Fibroblast of villous mesenchyme (primary cell): ENCODE measurements at regions not wholly inside any gene's neighbourhood (a gene's known extent, or its start where the extent isn't known, plus 50 kb on each side); places are given as distances from the start of the nearest gene placed in this dataset.

ENCODE experiments used
- DNase-seq: peaks from one replicate; pipeline ENCODE4 v3.0.0-alpha.2; 2010; ENCODE audit warnings: low read depth
- H3K4me3 ChIP-seq: 2 replicates; pipeline ENCODE4 v1.5.1; 2011; ENCODE audit warnings: low read depth, mild to moderate bottlenecking, low read length
- TF ChIP-seq, protein P1 (sequence below): IDR thresholded peaks from 2 replicates; pipeline ENCODE4 v1.5.1; 2012; ENCODE audit warnings: low read depth, mild to moderate bottlenecking, low read length; ENCODE audit not compliant: insufficient read depth

DNA sequence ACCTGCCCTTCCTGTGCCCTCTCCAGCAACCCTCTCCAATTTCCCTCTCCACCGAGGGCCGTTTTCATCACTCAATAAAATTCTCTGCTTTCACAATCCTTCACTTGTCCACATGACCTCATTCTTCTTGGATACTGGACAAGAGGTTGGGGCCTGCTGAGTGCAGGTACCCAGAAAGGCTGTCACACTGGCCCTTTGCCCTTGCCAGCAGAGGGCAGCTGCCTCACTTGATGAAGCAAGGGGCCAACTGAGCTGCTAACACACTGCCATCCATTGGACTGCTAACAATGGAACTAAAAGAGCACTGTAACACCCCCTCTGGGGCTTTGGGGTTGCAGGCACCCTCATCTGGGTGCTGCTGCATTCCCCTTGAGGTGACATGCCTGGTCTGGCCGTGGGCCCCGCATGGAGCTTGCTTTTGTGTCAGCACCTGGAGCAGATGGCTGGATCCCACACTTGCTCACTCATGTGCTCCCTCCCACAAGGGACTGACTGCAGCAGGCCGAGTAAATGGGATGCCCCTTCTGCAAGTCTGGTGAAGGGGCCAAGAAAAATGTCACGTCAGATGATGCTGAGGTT, 308.1 kb upstream of the ADCY2 start:
- no peak for DNase-seq
- TF ChIP-seq, protein P1, sequence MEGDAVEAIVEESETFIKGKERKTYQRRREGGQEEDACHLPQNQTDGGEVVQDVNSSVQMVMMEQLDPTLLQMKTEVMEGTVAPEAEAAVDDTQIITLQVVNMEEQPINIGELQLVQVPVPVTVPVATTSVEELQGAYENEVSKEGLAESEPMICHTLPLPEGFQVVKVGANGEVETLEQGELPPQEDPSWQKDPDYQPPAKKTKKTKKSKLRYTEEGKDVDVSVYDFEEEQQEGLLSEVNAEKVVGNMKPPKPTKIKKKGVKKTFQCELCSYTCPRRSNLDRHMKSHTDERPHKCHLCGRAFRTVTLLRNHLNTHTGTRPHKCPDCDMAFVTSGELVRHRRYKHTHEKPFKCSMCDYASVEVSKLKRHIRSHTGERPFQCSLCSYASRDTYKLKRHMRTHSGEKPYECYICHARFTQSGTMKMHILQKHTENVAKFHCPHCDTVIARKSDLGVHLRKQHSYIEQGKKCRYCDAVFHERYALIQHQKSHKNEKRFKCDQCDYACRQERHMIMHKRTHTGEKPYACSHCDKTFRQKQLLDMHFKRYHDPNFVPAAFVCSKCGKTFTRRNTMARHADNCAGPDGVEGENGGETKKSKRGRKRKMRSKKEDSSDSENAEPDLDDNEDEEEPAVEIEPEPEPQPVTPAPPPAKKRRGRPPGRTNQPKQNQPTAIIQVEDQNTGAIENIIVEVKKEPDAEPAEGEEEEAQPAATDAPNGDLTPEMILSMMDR = no peak
- no peak overlapping the region for H3K4me3 ChIP-seq

DNA sequence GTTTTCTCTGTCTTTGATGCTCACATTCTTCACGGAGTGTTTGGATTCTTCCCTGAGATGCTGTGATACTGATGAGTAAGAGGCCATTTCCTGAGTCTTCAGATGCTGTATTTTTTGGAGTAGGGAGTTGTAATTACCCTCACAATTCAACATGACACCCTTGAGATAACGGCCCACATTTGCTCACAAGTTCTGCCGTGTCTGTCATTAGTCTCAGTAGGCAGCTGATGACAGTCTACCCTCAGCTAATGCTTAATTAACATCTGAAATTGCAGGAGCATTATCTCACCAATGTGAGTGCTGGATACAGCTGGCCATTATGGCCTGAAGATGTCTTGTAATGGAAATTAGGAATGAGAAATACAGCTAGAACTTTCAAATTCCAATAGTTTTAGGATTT, 307.1 kb upstream of the ADCY2 start:
- H3K4me3 ChIP-seq = no peak overlapping the region
- TF ChIP-seq, protein P1 = no peak
- DNase-seq = no peak

DNA sequence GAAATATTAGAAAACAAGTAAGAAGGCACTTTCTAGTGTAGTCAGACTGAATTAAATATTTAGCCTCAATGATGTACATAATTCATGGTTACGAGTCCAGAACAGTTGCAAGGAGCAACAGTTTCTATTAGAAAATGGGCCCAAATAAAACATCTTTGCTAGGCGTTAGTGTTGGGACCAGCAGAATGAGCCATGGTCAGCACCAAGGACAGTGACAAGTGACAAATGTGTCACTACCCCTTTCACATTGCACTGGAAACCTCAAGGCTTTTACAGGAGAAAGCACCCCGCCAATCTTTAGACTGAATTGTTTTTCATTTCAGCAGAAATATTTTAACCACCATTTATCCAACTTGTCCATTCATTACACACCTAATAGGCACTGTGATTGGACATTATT, 301.3 kb upstream of the ADCY2 start:
- DNase-seq = no peak
- H3K4me3 ChIP-seq = no peak overlapping the region
- TF ChIP-seq, protein P1 = no peak

DNA sequence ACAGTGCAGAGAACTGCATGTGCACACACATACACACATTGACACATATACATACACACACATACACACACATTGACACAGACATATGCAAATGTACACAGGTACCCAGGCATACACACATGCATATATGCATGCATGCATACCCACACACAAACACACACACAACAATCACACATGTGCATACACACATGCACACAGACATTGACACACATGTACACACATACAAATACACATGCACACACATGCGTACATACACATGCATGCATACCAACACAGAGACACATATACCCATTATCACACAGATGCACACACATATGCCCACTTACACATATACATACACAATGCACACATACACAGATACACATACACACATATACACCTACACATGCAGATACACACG, 299.6 kb upstream of the ADCY2 start:
- no peak overlapping the region for H3K4me3 ChIP-seq
- no peak for DNase-seq
- TF ChIP-seq, protein P1 = no peak

DNA sequence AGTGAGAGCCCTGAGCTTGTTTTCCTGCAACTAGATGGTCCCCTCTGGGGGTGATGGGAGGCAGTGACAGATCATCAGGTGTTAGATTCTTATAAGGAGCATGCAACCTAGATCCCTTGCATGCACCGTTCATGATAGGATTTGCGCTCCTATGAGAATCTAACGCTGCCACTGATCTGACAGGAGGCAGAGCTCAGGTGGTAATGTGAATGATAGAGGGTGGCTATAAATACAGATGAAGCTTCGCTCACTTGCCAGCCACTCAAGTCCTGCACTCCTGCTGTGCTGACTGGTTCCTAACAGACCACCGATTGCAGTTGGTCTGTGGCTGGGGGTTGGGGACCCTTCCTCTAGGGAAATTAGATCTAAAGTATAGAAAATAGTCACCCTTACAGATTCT, 290.6 kb upstream of the ADCY2 start:
- no peak overlapping the region for H3K4me3 ChIP-seq
- DNase-seq = no peak
- TF ChIP-seq, protein P1 = no peak

DNA sequence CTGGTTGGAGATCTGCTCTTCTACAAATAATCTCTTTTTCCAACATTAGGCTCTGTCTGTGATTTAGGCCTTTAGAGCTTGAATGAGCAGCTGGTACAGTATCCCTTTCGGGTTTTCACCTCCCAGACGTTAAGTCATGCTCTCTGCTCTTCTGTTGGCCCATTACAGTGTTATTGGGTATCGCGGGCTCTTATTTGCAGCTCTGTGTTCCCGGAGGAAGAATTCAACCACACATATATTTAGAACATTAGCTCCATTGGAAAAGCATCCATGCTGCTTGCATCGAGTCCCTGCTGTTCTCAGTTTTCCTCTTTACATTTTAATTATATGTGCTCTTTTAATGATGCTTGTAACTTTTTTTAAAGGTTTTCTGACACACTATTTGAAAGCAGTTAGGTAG, 278.0 kb upstream of the ADCY2 start:
- TF ChIP-seq, protein P1 = no peak
- no peak for DNase-seq
- H3K4me3 ChIP-seq = no peak overlapping the region

DNA sequence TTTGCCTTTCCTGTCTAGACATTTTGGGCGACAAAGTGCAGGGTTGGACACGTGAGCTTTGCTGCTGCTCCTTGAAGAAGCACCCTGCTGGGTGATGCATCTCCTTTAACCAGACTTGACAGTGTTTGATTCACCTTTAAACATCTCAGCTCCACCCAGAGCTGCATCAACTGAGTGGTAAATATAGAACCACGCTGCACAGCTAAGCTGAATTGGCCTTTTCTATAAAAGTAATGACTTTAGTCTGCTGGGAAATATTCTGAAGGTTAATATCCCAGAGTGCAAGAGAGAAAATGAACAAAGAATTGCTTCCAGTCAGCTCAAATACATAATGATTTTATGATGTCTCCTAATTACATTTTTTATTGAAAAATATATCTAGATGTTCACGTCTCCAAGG, 264.3 kb upstream of the ADCY2 start:
- DNase-seq = no peak
- no peak overlapping the region for H3K4me3 ChIP-seq
- TF ChIP-seq, protein P1 = no peak
